Small intestine (tissue), 7 donors: ENCODE measurements at regions not wholly inside any gene's neighbourhood (a gene's known extent, or its start where the extent isn't known, plus 50 kb on each side); places are given as distances from the start of the nearest gene placed in this dataset.

Experiments
- DNase-seq, 2 donors: peaks; one replicate each; pipeline versions ENCODE4 v3.0.0 to v3.0.0-alpha.2; 2013
- FAIRE-seq: peaks from 2 replicates; lab custom pipeline; 2012; peaks lifted over from hg19 to GRCh38; lab: Jason Lieb, UNC
- H3K27ac ChIP-seq, 3 donors: one replicate each; pipeline ENCODE4 v1.5.1; 2013; ENCODE audit warnings: low read length in 2 of 3, mild to moderate bottlenecking in 2 of 3, control low read depth in 1 of 3, inconsistent platforms in 1 of 3, low read depth in 1 of 3, moderate library complexity in 1 of 3
- H3K27me3 ChIP-seq, 3 donors: one replicate each; pipeline ENCODE4 v1.6.1; 2013; ENCODE audit warnings: low read length in 3 of 3, inconsistent platforms in 1 of 3; ENCODE audit not compliant: control insufficient read depth in 3 of 3, insufficient read depth in 3 of 3
- H3K36me3 ChIP-seq, 3 donors: one replicate each; pipeline ENCODE4 v1.6.1; 2013; ENCODE audit warnings: low read length in 3 of 3, inconsistent platforms in 1 of 3, low read depth in 1 of 3, mild to moderate bottlenecking in 1 of 3, moderate library complexity in 1 of 3; ENCODE audit not compliant: control insufficient read depth in 3 of 3, insufficient read depth in 2 of 3
- H3K4me1 ChIP-seq, 3 donors: one replicate each; pipeline ENCODE4 v1.6.1; 2013; ENCODE audit warnings: low read length in 2 of 3, inconsistent platforms in 1 of 3, low read depth in 1 of 3, mild to moderate bottlenecking in 1 of 3, moderate library complexity in 1 of 3; ENCODE audit not compliant: control insufficient read depth in 3 of 3, insufficient read depth in 2 of 3
- H3K4me3 ChIP-seq, 3 donors: one replicate each; pipeline ENCODE4 v1.5.1; 2013; ENCODE audit warnings: low read length in 3 of 3, control low read depth in 1 of 3, inconsistent platforms in 1 of 3, low read depth in 1 of 3, mild to moderate bottlenecking in 1 of 3, moderate library complexity in 1 of 3
- H3K9me3 ChIP-seq, 2 donors: one replicate each; pipeline ENCODE4 v1.6.1; 2013; ENCODE audit warnings: low read depth in 1 of 2, low read length in 1 of 2; ENCODE audit not compliant: control insufficient read depth in 2 of 2, insufficient read depth in 1 of 2
- WGBS, 3 donors: extraction: QIAGEN DNeasy Blood & Tissue Kit; methylation state at CpG; one replicate each; pipeline ENCODE4 v1.1.7; 2013; 5-methylcytosine and 5-hydroxymethylcytosine counted together
- donor health status: healthy with polysubstance abuse.
- donor health status: control.
- donor health status: control.
- donor health status: Bipolar disorder and iron deficiency.
- donor health status: healthy.

DNA sequence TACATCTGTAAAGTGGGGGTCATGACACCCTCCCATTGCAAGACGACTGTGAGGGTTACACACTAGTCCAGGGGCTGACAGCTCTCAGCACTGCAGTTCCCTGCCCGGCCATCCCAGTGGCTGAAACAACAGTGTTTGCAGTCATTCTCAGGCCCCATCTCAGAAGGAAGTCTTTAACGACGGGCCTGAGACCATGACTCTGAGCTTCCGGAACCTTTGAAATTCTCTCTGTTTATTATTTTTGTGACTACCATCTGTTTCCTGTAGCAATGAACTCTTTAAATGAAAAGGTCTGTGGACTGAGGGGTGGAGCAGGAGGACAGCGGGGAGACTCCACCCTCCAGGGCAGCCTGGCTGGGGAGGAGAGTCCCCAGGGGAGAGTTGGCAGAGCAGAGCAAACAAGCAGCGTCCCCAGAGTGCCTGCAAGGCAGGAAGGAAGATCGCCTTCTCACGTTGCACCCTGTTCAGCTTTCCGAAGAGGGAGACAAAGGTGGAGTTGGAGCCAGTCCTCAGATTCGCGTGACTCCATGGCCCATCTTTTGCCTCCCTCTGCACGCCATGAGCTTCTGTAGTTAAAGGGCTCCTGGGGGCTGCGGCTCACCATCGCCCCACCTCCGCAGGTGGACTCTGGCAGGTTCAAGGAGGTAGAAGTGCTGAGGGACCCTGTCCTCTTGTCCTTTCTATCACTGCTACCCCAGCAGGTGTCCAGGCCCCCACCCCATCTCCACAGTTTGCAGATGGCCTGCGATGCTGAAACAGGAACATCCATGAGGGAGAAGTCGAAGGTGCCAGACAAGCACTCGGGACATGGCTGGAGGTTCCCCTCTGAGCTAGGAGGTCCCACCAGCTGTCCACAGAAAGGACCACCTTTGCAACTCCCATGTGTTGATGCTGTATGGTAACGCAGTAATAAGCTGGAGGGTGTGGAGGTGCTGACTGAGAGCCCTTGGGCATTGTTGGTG, 525.8 kb upstream of the PROK2 start:
- no peaks in the 10 kb centered on the region for H3K36me3 ChIP-seq
- H3K27ac ChIP-seq, result peak overlapping the region in 2 of 3 donors; percentile 32 to 59
- no peak overlapping the region for H3K4me3 ChIP-seq
- FAIRE-seq (no peak), DNase-seq (peak; percentile 52 to 58)
- peaks cover 0 to 11% (median 0%) of the 10 kb centered on the region in 3 donors for H3K4me1 ChIP-seq
- 43 to 50% (median 43%) methylated on average over 20 of the region's 20 CpGs for WGBS, 3 donors
- no peaks in the 10 kb centered on the region for H3K27me3 ChIP-seq
- H3K9me3 ChIP-seq, result no peaks in the 10 kb centered on the region

DNA sequence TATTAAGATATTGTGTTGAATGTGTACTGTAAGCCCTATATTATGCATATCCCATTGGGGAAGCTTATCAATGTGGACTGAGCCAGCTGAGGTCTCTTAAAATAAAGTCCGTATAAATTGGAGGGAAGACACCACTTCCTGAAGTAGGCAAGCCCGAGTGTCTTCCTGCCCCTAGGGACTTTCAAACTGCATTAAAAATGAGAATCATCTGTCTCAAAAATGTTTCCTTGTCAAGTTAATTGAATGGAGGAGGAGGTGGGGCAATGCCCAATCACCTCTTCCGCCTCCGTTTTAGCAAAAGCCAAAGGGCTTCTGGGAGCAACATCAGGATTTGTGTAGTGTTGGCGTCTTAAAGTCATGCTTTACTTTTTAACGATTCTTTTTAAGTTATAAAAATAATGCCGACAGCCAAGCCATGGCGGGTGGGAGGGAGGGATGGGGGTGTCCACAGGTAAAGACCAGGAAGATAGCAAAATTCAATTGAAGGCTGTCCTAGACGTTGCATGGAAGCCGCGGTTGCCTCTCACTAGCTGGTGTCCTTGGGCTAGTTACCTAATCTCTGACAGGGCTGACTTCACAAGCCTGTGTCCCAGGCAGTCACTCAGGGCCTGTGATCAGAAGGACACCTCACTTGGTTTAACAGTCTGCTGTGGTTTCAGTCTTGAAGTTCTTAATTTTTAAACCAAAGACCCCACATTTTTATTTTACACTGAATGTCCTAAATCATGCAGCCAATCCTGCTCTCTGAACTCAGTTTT, 524.9 kb upstream of the PROK2 start:
- 79 to 89% (median 79%) methylated on average over 11 of the region's 11 CpGs for WGBS, 3 donors
- FAIRE-seq (no peak), DNase-seq (no peak)
- Histone ChIP-seq H3K27me3 (no peaks in the 10 kb centered on the region), H3K36me3 (no peaks in the 10 kb centered on the region), H3K4me3 (no peak overlapping the region), H3K4me1 (peaks cover 0 to 11% (median 0%) of the 10 kb centered on the region in 3 donors), H3K9me3 (no peaks in the 10 kb centered on the region), H3K27ac (peak overlapping the region in 2 of 3 donors; percentile 32 to 59)

DNA sequence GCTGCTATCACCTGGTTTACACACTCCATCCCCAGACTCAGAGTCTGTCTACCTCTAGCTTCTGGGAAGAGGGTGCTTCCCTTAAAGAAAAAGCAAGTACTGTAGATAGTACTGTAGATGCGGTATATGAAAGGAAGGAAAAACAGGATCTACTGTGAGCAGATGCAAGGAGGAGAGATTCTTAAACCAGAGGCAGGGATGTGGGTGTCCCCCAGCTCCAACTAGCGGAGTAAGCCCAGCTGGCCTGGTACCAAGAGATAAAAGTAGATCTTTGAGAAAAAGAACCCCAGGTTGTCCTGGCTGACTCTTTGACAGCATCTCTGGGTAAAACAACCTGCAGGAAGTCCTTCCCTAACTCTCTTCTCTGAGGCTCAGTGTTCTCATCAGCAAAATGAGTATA, 523.7 kb upstream of the PROK2 start:
- H3K9me3 ChIP-seq, result no peaks in the 10 kb centered on the region
- H3K27ac ChIP-seq, result no peak overlapping the region
- FAIRE-seq (no peak), DNase-seq (no peak)
- 94 to 97% (median 95%) methylated on average over 2 of the region's 2 CpGs for WGBS, 3 donors
- no peak overlapping the region for H3K4me3 ChIP-seq
- H3K27me3 ChIP-seq, result peaks cover 0 to 8% (median 0%) of the 10 kb centered on the region in 3 donors
- no peaks in the 10 kb centered on the region for H3K36me3 ChIP-seq
- peaks cover 0 to 11% (median 0%) of the 10 kb centered on the region in 3 donors for H3K4me1 ChIP-seq

DNA sequence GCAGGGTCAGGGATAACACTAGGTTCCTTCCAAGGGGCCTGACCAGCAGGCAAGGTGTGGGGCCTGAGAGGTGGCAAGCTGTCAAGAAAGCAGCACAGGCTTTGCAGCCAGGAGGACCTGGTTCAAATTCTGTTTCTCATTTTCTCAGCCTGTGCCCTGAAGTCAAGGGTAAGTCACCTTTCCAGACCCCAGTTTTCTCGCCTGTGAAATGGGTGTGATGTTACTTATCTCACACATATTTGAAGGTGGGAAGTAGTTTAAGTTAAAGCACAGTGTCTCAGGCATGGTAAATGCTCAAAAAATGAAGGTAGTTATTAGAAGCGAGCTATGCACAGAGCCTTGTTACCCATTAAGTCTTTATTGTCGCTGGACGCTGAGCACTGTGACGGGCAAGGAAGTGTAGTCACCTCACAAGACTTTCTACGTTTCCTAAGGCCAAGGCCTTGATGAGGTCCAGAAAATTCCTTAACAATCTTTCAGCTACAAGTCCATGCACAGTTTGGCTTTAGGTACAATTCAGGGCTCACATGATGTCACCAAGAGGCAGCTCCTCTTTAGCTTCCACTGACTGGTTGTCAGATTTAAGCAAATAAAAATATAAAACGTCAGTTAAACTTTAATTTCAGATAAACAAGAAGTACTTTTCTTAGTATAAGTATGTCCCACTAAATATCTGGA, 522.6 kb upstream of the PROK2 start:
- Histone ChIP-seq H3K4me3 (no peak overlapping the region), H3K27ac (no peak overlapping the region), H3K27me3 (peaks cover 0 to 11% (median 0%) of the 10 kb centered on the region in 3 donors), H3K4me1 (peaks cover 0 to 11% (median 0%) of the 10 kb centered on the region in 3 donors), H3K9me3 (no peaks in the 10 kb centered on the region), H3K36me3 (no peaks in the 10 kb centered on the region)
- DNase-seq (no peak), FAIRE-seq (no peak)
- 81 to 89% (median 84%) methylated on average over 7 of the region's 7 CpGs for WGBS, 3 donors

DNA sequence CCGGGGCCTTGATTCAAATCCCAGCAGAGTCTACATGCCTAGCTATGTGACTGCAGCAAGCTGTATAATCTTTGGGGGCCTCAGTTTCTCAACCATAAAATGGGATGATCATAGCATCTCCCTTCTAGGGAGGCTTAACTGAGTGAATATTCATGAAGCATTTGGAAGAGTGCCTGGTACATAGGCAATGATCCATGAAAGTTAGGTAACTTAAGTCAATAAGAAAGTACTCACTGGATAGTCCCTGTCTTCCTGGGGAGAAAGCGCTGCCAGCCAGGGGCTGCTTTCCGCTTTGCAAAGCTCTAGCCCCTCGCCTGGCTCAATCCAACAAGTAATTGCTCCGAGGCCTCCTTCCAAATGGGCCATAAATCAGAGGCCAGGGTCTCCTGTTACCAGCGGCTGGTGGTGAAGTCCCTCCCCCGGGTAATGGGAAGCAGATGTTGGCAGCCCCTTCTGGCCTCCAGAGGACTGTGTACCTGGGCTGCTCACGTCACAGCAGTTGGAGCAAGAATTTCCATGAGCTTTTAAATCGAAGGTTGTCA, 521.9 kb upstream of the PROK2 start:
- Histone ChIP-seq H3K36me3 (no peaks in the 10 kb centered on the region), H3K27me3 (peaks cover 0 to 11% (median 0%) of the 10 kb centered on the region in 3 donors), H3K9me3 (no peaks in the 10 kb centered on the region), H3K4me3 (no peak overlapping the region), H3K27ac (no peak overlapping the region), H3K4me1 (peaks cover 0 to 11% (median 0%) of the 10 kb centered on the region in 3 donors)
- WGBS, 3 donors, result 64 to 71% (median 69%) methylated on average over 9 of the region's 9 CpGs
- no peak for FAIRE-seq
- DNase-seq, result peak in 1 of 2 donors; percentile 37

DNA sequence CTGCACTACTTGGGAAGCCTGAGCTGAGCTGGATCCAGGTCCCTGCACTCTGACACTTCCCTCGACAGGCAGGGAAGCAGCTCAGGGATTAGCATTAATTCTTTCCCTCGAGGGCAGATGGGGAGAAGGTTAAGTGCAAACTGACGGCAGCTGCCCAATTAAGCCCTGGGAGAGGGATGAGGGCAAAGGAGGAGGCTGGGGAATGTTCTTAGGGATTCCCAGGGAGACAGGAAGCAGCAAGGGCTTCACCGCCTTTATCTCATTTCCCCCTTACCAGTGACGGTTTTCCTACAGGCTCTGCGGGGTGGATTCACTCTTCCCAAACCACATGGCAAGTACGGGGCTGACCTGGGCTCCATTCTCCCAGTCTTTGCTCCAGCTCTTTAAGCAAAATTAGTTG, 519.0 kb upstream of the PROK2 start:
- no peak for FAIRE-seq
- H3K36me3 ChIP-seq, result no peaks in the 10 kb centered on the region
- H3K9me3 ChIP-seq, result no peaks in the 10 kb centered on the region
- 49 to 55% (median 52%) methylated on average over 7 of the region's 7 CpGs for WGBS, 3 donors
- no peak for DNase-seq
- peaks cover 0 to 11% (median 0%) of the 10 kb centered on the region in 3 donors for H3K27me3 ChIP-seq
- no peak overlapping the region for H3K4me3 ChIP-seq
- H3K27ac ChIP-seq, result no peak overlapping the region
- peaks cover 0 to 2% (median 0%) of the 10 kb centered on the region in 3 donors for H3K4me1 ChIP-seq

DNA sequence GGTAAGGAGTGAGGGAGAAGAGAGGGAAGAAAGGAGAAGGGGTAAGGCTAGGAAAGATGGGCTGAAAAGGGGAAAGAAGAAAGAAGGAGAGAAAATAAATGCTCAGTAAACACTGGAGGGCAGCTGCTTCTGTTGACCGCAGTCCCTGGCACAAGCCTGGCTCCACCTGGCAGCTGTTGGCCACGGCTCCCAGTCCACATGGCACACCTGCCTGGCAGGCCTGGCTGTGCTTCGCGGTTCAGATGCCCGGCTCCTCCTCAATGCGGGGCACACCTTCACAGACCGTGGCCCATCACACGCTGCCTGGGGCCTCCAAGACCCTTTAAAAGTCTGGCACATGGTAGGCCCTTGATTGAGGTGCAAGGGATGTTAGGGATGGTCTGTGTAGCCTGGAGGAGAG, 516.8 kb upstream of the PROK2 start:
- DNase-seq, result peak in 1 of 2 donors; percentile 20

More for the DNA sequence above, 516.8 kb upstream of the PROK2 start:
- H3K4me1 ChIP-seq, result no peaks in the 10 kb centered on the region
- H3K36me3 ChIP-seq, result no peaks in the 10 kb centered on the region
- H3K27ac ChIP-seq, result no peak overlapping the region
- FAIRE-seq, result no peak
- no peaks in the 10 kb centered on the region for H3K9me3 ChIP-seq
- 30 to 86% (median 51%) methylated on average over 8 of the region's 8 CpGs for WGBS, 3 donors
- no peak overlapping the region for H3K4me3 ChIP-seq
- H3K27me3 ChIP-seq, result peaks cover 0 to 11% (median 0%) of the 10 kb centered on the region in 3 donors
